HCT116 (cell line): ENCODE measurements at regions not wholly inside any gene's neighbourhood (a gene's known extent, or its start where the extent isn't known, plus 50 kb on each side); places are given as distances from the start of the nearest gene placed in this dataset.

Experiments used
- ATAC-seq: fragments of 200-7000 bp; cut with Tn5 transposase; 2 replicates; pipeline ENCODE4 v1.9.1; 2020; ENCODE audit warnings: mild to moderate bottlenecking, moderate library complexity
- BruUV-seq: library from RNA; stranded (reverse); fragments of 400-500 nt; replicated peaks from 2 replicates; lab custom pipeline; 2021; lab: Mats Ljungman, UMichigan
- CTCF ChIA-PET: fragments of 300-600 bp; sonication (Branson Sonifier 250); formaldehyde crosslinking; loops from one replicate; lab custom pipeline; 2021; ENCODE audit warnings: antibody characterized with exemption; lab: Charles Lee
- POLR2A ChIA-PET: fragments of 300-600, 350-600 bp; sonication (Branson Sonifier 250); formaldehyde crosslinking; loops from one replicate; lab custom pipeline; 2021; ENCODE audit warnings: antibody characterized with exemption; lab: Charles Lee
- RAD21 ChIA-PET, 2 experiments: fragments of 300-600 bp; sonication (Branson Sonifier 250); formaldehyde crosslinking; loops; one replicate each; lab custom pipeline; 2023; ENCODE audit warnings: low total read pairs in 2 of 2; ENCODE audit not compliant: uncharacterized antibody in 2 of 2, unreplicated experiment in 2 of 2, low non-redundant PET in 1 of 2; lab: Charles Lee
- DNase-seq: peaks from one replicate; pipeline ENCODE4 v3.0.0-alpha.2; 2010; ENCODE audit warnings: low read depth, low spot score
- H2AFZ ChIP-seq: fragments of 200-600 bp; shearing (Covaris generic), sonication (generic); 2 replicates; pipeline ENCODE4 v1.6.1; 2017; ENCODE audit warnings: low read depth, mixed run types, mixed read lengths, antibody characterized with exemption, low read length; ENCODE audit not compliant: poor library complexity, severe bottlenecking
- H3K27ac ChIP-seq: 2 replicates; pipeline ENCODE4 v1.5.1; 2012; ENCODE audit warnings: low read depth, low read length
- H3K27me3 ChIP-seq: fragments of 200-600 bp; sonication (generic); 2 replicates; pipeline ENCODE4 v1.6.1; 2016; ENCODE audit warnings: mixed run types, low read length, mixed read lengths; ENCODE audit not compliant: insufficient read depth
- H3K36me3 ChIP-seq, 2 experiments: fragments of 200-500 bp in 1 of 2; fragments of 200-600 bp in 1 of 2; sonication (Bioruptor generic) in 1 of 2; sonication (generic) in 1 of 2; 2 replicates each; pipeline versions ENCODE4 v1.5.1 to v1.6.1; 2014 to 2016; ENCODE audit warnings: low read length in 2 of 2, inconsistent platforms in 1 of 2, mixed read lengths in 1 of 2, mixed run types in 1 of 2; ENCODE audit not compliant: insufficient read depth in 2 of 2, control insufficient read depth in 1 of 2
- H3K4me1 ChIP-seq, 2 experiments: fragments of 200-600 bp in 1 of 2; sonication (generic) in 1 of 2; 2 replicates each; pipeline versions ENCODE4 v1.5.1 to v1.6.1; 2012 to 2017; ENCODE audit warnings: low read length in 2 of 2, inconsistent platforms in 1 of 2, mild to moderate bottlenecking in 1 of 2, mixed read lengths in 1 of 2, mixed run types in 1 of 2, moderate library complexity in 1 of 2; ENCODE audit not compliant: insufficient read depth in 2 of 2, control insufficient read depth in 1 of 2
- H3K4me2 ChIP-seq: fragments of 200-600 bp; sonication (generic); 2 replicates; pipeline ENCODE4 v1.6.1; 2017; ENCODE audit warnings: mixed run types, low read length, mixed read lengths
- H3K4me3 ChIP-seq, 2 experiments: fragments of 200-600 bp in 1 of 2; sonication (generic) in 1 of 2; replicated peaks in 1 of 2; 2 replicates each; pipeline ENCODE4 v1.5.1; 2011 to 2016; ENCODE audit warnings: low read length in 2 of 2, control low read depth in 1 of 2, low read depth in 1 of 2, mild to moderate bottlenecking in 1 of 2, mixed read lengths in 1 of 2, mixed run types in 1 of 2
- H3K79me2 ChIP-seq: fragments of 200-600 bp; sonication (generic); 2 replicates; pipeline ENCODE4 v1.6.1; 2017; ENCODE audit warnings: mild to moderate bottlenecking, mixed run types, low read length, moderate library complexity, mixed read lengths; ENCODE audit not compliant: insufficient read depth
- H3K9ac ChIP-seq: fragments of 200-600 bp; sonication (generic); 2 replicates; pipeline ENCODE4 v1.6.1; 2016; ENCODE audit warnings: low read length, mixed read lengths
- H3K9me2 ChIP-seq: fragments of 200-600 bp; sonication (generic), shearing (Covaris generic); 2 replicates; pipeline ENCODE4 v1.6.1; 2017; ENCODE audit warnings: mixed run types, mild to moderate bottlenecking, moderate library complexity; ENCODE audit not compliant: insufficient read depth
- H3K9me3 ChIP-seq, 2 experiments: fragments of 200-500 bp in 1 of 2; fragments of 200-600 bp in 1 of 2; sonication (Bioruptor generic) in 1 of 2; sonication (generic) in 1 of 2; 2 replicates each; pipeline ENCODE4 v1.6.1; 2014 to 2017; ENCODE audit warnings: low read length in 2 of 2, mixed read lengths in 2 of 2, inconsistent platforms in 1 of 2, low read depth in 1 of 2, mild to moderate bottlenecking in 1 of 2, mixed run types in 1 of 2, moderate library complexity in 1 of 2; ENCODE audit not compliant: control insufficient read depth in 1 of 2, insufficient read depth in 1 of 2
- H4K20me1 ChIP-seq: fragments of 200-600 bp; sonication (generic), shearing (Covaris generic); 2 replicates; pipeline ENCODE4 v1.6.1; 2017; ENCODE audit warnings: mixed run types, mild to moderate bottlenecking, moderate library complexity; ENCODE audit not compliant: insufficient read depth
- ATF3 ChIP-seq: IDR thresholded peaks from 2 replicates; pipeline ENCODE4 v1.6.1; 2012
- CEBPB ChIP-seq: IDR thresholded peaks from 2 replicates; pipeline ENCODE4 v1.6.1; 2012; ENCODE audit warnings: low read depth
- CTCF ChIP-seq, 3 experiments: fragments of 200-600 bp in 1 of 3; sonication (generic) in 1 of 3; IDR thresholded peaks in 2 of 3; conservative IDR thresholded peaks in 1 of 3; 2 replicates each; pipeline ENCODE4 v1.5.1; 2012 to 2017; ENCODE audit warnings: low read depth in 2 of 3, low read length in 2 of 3, antibody characterized with exemption in 1 of 3, borderline replicate concordance in 1 of 3, control low read depth in 1 of 3, mild to moderate bottlenecking in 1 of 3, mixed read lengths in 1 of 3, mixed run types in 1 of 3, moderate library complexity in 1 of 3; ENCODE audit not compliant: insufficient read depth in 1 of 3
- EGR1 ChIP-seq: IDR thresholded peaks from 2 replicates; pipeline ENCODE4 v1.6.1; 2012; ENCODE audit warnings: low read depth
- ELF1 ChIP-seq: IDR thresholded peaks from 2 replicates; pipeline ENCODE4 v1.6.1; 2012; ENCODE audit warnings: low read depth, borderline replicate concordance
- EZH2 ChIP-seq: fragments of 200-600 bp; sonication (generic); IDR thresholded peaks from 2 replicates; pipeline ENCODE4 v1.6.1; 2017; ENCODE audit warnings: antibody characterized with exemption, mixed run types
- EZH2phosphoT487 ChIP-seq: fragments of 200-600 bp; IDR thresholded peaks from 2 replicates; pipeline ENCODE4 v1.6.1; 2018; ENCODE audit warnings: antibody characterized with exemption, borderline replicate concordance
- JUND ChIP-seq: IDR thresholded peaks from 2 replicates; pipeline ENCODE4 v1.6.1; 2012
- MAX ChIP-seq: IDR thresholded peaks from 2 replicates; pipeline ENCODE4 v1.6.1; 2012
- POLR2A ChIP-seq: IDR thresholded peaks from 2 replicates; pipeline ENCODE4 v1.7.0; 2011; ENCODE audit warnings: borderline replicate concordance; ENCODE audit not compliant: insufficient read depth, insufficient read length; ENCODE audit errors: extremely low read depth
- POLR2AphosphoS5 ChIP-seq: IDR thresholded peaks from 2 replicates; pipeline ENCODE4 v1.6.1; 2011; ENCODE audit warnings: mild to moderate bottlenecking, low read depth, low read length, moderate library complexity
- RAD21 ChIP-seq: IDR thresholded peaks from 2 replicates; pipeline ENCODE4 v1.6.1; 2012; ENCODE audit warnings: low read depth, mild to moderate bottlenecking
- REST ChIP-seq: IDR thresholded peaks from 2 replicates; pipeline ENCODE4 v1.6.1; 2012; ENCODE audit warnings: low read depth
- SIN3A ChIP-seq: IDR thresholded peaks from 2 replicates; pipeline ENCODE4 v1.6.1; 2012; ENCODE audit warnings: low read depth
- SP1 ChIP-seq: IDR thresholded peaks from 2 replicates; pipeline ENCODE4 v1.6.1; 2012; ENCODE audit warnings: low read depth
- TCF7L2 ChIP-seq: IDR thresholded peaks from 2 replicates; pipeline ENCODE4 v1.7.0; 2011; ENCODE audit warnings: borderline replicate concordance, inconsistent platforms; ENCODE audit not compliant: insufficient read depth, insufficient read length; ENCODE audit errors: extremely low read depth
- YY1 ChIP-seq: IDR thresholded peaks from 2 replicates; pipeline ENCODE4 v1.6.1; 2011; ENCODE audit warnings: low read length, low read depth, moderate library complexity, mild to moderate bottlenecking; ENCODE audit not compliant: insufficient replicate concordance; ENCODE audit errors: extremely low read depth
- ZBTB33 ChIP-seq: IDR thresholded peaks from 2 replicates; pipeline ENCODE4 v1.6.1; 2011; ENCODE audit warnings: mild to moderate bottlenecking, low read length, moderate library complexity; ENCODE audit not compliant: insufficient replicate concordance; ENCODE audit errors: extremely low read depth
- ZNF274 ChIP-seq: fragments of 200-500 bp; sonication (Bioruptor generic); IDR thresholded peaks from 2 replicates; pipeline ENCODE4 v1.6.1; 2014; ENCODE audit warnings: mild to moderate bottlenecking, low read depth, low read length, inconsistent platforms
- intact Hi-C: fragments of 100-400 bp; cut with micrococcal nuclease; formaldehyde crosslinking; loops from 2 replicates; pipeline ENCODE4 v1.10.0; 2022

- ChIA-PET POLR2A (no interaction called here), CTCF (no interaction called here), RAD21 (no interaction called here)
- H3K9ac ChIP-seq = no peak overlapping the region
- DNase-seq = no peak
- no peak overlapping the region for H3K4me2 ChIP-seq
- no peaks in the 10 kb centered on the region for H3K9me3 ChIP-seq
- no TSS peak for BruUV-seq
- H4K20me1 ChIP-seq = no peaks in the 10 kb centered on the region
- no peaks in the 10 kb centered on the region for H3K79me2 ChIP-seq
- no peaks in the 10 kb centered on the region for H3K36me3 ChIP-seq
- H3K27ac ChIP-seq = no peak overlapping the region
- H3K4me3 ChIP-seq = no peak overlapping the region
- intact Hi-C loops = no loop called here
- no peak for ATAC-seq
- no peaks in the 10 kb centered on the region for H3K4me1 ChIP-seq
- H2AFZ ChIP-seq = no peak overlapping the region
- H3K27me3 ChIP-seq = peaks cover 8% of the 10 kb centered on the region; the same call in 1 of the 2 replicates
- no peaks in the 10 kb centered on the region for H3K9me2 ChIP-seq
- TF ChIP-seq SIN3A (no peak), ATF3 (no peak), JUND (no peak), ZNF274 (no peak), EZH2 (no peak), ZBTB33 (no peak), CEBPB (no peak), RAD21 (no peak), SP1 (no peak), YY1 (no peak), POLR2A (no peak), EGR1 (no peak), REST (no peak), EZH2phosphoT487 (no peak), CTCF (IDR thresholded peaks at IDR 0.05 in 2 of 3, conservative IDR thresholded peaks at IDR 0.05 in 1 of 3; ENCODE audit: borderline replicate concordance in 1 of 3, insufficient read depth in 1 of 3, low read depth in 2 of 3, low read length in 2 of 3) (no peak), ELF1 (no peak), POLR2AphosphoS5 (no peak), TCF7L2 (no peak), MAX (no peak)
- TF ChIP-seq, all 23 proteins: peak for 0
Observed at GRCh38 chr7:3176112-3177000, 124.7 kb upstream of the SDK1 start.
